HAP-1 (cell line): ENCODE measurements at regions not wholly inside any gene's neighbourhood (a gene's known extent, or its start where the extent isn't known, plus 50 kb on each side); places are given as distances from the start of the nearest gene placed in this dataset.
"Not testable (repeated sequence)": the region's sequence is repeated elsewhere in the genome, so short reads cannot be mapped to it uniquely, and the experiment has no call there.

Experiments
- DNase-seq, 2 experiments: peaks; one replicate each; pipeline ENCODE4 v3.0.0-alpha.2; 2016 to 2020; ENCODE audit warnings: low spot score in 2 of 2
- H3K27me3 ChIP-seq: fragments of 250-450 bp; sonication (Bioruptor Pico); 2 replicates; pipeline ENCODE4 v1.5.1; 2020; ENCODE audit warnings: low read depth, mild to moderate bottlenecking, moderate library complexity
- H3K36me3 ChIP-seq: fragments of 250-450 bp; sonication (Bioruptor Pico); replicated peaks from 2 replicates; pipeline ENCODE4 v1.5.1; 2020; ENCODE audit warnings: mild to moderate bottlenecking
- H3K4me1 ChIP-seq: fragments of 250-450 bp; sonication (Bioruptor Pico); 2 replicates; pipeline ENCODE4 v1.5.1; 2020; ENCODE audit warnings: mild to moderate bottlenecking
- H3K4me3 ChIP-seq: fragments of 250-450 bp; sonication (Bioruptor Pico); 2 replicates; pipeline ENCODE4 v1.5.1; 2020; ENCODE audit warnings: mild to moderate bottlenecking, moderate library complexity
- H3K9me3 ChIP-seq: fragments of 250-450 bp; sonication (Bioruptor Pico); 2 replicates; pipeline ENCODE4 v1.5.1; 2020; ENCODE audit warnings: mild to moderate bottlenecking, moderate library complexity
- in situ Hi-C: fragments of 300-500 bp; cut with MboI; formaldehyde crosslinking; loops from 3 replicates; pipeline ENCODE4 v1.14.3; 2020; ENCODE audit warnings: low sequenced_read_pairs, inconsistent platforms, mixed read lengths

DNA sequence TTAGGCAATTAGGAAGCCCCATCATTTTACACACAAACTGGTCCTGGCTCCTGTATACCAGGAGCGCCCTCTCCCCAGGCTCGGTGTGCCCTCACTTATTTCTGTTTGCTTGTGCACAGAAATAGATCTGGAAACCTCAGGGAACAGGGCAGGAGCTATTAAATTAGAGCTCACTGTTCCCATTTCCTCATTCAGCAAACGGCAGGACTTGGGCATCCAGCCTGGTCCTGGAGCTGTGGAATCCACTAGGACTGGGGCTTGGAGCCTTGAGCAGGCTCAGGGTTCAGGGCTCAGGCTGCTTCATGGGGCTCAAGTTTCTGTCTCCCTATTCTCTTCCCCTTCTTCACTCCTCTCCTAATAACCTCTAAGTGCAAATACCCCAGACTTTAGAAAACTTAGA lies 91.3 kb downstream of the VCPKMT start:
- in situ Hi-C loops, result no loop called here
- DNase-seq, result no peak

GRCh38 chr14:50025776-50026175 lies 90.6 kb downstream of the VCPKMT start:
- in situ Hi-C loops, result no loop called here
- H3K27me3 ChIP-seq, result no peaks in the 10 kb centered on the region
- no peak for DNase-seq
- no peaks in the 10 kb centered on the region for H3K36me3 ChIP-seq
- H3K4me3 ChIP-seq, result no peak overlapping the region
- no peaks in the 10 kb centered on the region for H3K4me1 ChIP-seq
- no peaks in the 10 kb centered on the region; the same call in 1 of the 2 replicates for H3K9me3 ChIP-seq

More for the DNA sequence above, 91.3 kb downstream of the VCPKMT start:
- no peaks in the 10 kb centered on the region for H3K4me1 ChIP-seq
- H3K4me3 ChIP-seq, result no peak overlapping the region
- H3K27me3 ChIP-seq, result no peaks in the 10 kb centered on the region; the same call in 1 of the 2 replicates
- no peaks in the 10 kb centered on the region; the same call in 1 of the 2 replicates for H3K9me3 ChIP-seq
- no peaks in the 10 kb centered on the region for H3K36me3 ChIP-seq

DNA sequence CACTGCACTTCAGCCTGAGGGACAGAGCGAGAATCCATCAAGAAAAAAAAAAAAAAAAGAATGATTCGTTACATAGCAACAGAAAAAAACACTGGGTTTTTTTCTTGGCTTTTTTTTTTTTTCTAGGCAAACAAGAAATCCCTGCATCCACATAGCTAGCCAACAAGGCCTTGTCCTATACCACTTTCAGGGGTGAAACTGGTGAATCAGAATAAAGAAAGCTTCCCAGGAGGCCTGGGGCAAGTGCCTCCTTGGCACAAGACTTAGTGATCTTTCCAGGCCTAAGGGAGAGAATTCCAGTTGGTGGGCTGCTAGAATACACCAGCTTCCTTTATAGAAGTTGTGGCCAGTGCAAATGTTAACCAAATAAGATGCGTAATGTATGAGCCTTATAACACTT lies 90.0 kb downstream of the VCPKMT start:
- in situ Hi-C loops, result no loop called here
- Histone ChIP-seq H3K4me1 (no peaks in the 10 kb centered on the region), H3K36me3 (no peaks in the 10 kb centered on the region), H3K9me3 (no peaks in the 10 kb centered on the region; the same call in 1 of the 2 replicates), H3K4me3 (no peak overlapping the region), H3K27me3 (no peaks in the 10 kb centered on the region)
- DNase-seq, result no peak

GRCh38 chr14:50027816-50028215 lies 88.6 kb downstream of the VCPKMT start:
- no peaks in the 10 kb centered on the region; the same call in 1 of the 2 replicates for H3K9me3 ChIP-seq
- H3K4me3 ChIP-seq, result no peak overlapping the region
- H3K4me1 ChIP-seq, result peaks cover 4% of the 10 kb centered on the region
- H3K27me3 ChIP-seq, result no peaks in the 10 kb centered on the region
- no peak for DNase-seq
- no peaks in the 10 kb centered on the region for H3K36me3 ChIP-seq
- in situ Hi-C loops, result no loop called here

GRCh38 chr14:50028458-50028857 lies 87.9 kb downstream of the VCPKMT start:
- no peak for DNase-seq
- H3K4me3 ChIP-seq, result no peak overlapping the region
- H3K4me1 ChIP-seq, result peaks cover 9% of the 10 kb centered on the region
- H3K9me3 ChIP-seq, result no peaks in the 10 kb centered on the region; the same call in 1 of the 2 replicates
- no peaks in the 10 kb centered on the region for H3K36me3 ChIP-seq
- in situ Hi-C loops, result no loop called here
- no peaks in the 10 kb centered on the region for H3K27me3 ChIP-seq

DNA sequence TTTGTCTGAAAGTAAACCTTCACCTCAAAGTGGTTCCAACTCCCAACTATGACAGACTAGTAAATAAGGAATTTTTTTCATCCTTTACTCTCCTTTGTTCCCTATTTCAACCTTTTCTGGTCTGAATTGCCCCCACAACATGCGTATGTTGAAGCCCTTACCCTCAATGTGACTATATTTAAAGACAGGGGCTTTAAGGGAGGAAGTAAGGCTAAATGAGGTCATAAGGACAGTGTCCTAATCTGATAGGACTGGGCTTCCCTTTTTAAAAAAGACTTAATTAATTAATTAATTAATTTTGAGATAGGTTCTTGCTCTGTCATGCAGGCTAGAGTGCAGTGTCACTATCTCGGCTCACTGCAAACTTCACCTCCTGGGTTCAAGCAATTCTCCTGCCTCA lies 86.3 kb downstream of the VCPKMT start:
- in situ Hi-C loops, result no loop called here
- H3K4me1 ChIP-seq, result peaks cover 9% of the 10 kb centered on the region

DNA sequence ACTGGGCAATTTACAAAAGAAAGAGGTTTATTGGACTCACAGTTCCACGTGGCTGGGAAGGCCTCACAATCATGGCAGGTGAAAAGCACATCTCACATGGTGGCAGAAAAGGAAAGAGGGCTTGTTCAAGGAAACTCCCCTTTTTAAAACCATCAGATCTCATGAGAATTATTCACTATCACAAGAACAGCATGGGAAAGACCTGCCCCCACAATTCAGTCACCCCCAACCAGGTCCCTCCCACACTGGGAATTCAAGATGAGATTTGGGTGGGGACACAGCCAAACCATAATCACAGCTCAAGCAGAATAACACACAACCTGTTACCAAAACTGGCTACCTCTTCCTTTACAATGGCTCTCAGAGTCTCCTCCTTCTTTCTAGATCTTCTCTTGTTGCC lies 85.5 kb downstream of the VCPKMT start:
- H3K27me3 ChIP-seq, H3K9me3 ChIP-seq, H3K36me3 ChIP-seq, in situ Hi-C loops, DNase-seq, H3K4me1 ChIP-seq, H3K4me3 ChIP-seq: not testable (repeated sequence)

More for the DNA sequence above, 86.3 kb downstream of the VCPKMT start:
- no peaks in the 10 kb centered on the region for H3K27me3 ChIP-seq
- H3K9me3 ChIP-seq, result no peaks in the 10 kb centered on the region
- no peak overlapping the region for H3K4me3 ChIP-seq
- no peak for DNase-seq
- no peaks in the 10 kb centered on the region for H3K36me3 ChIP-seq

- Histone ChIP-seq H3K36me3 (no peaks in the 10 kb centered on the region), H3K4me1 (peaks cover 15% of the 10 kb centered on the region), H3K4me3 (no peak overlapping the region), H3K27me3 (no peaks in the 10 kb centered on the region), H3K9me3 (0 out of 2 replicates have a peak, but pooled peaks cover 3% of the 10 kb centered on the region)
- in situ Hi-C loops, result no loop called here
- no peak for DNase-seq
These were observed 84.6 kb downstream of the VCPKMT start for GRCh38 chr14:50031602-50032313.

GRCh38 chr14:50032462-50033167 lies 83.8 kb downstream of the VCPKMT start:
- peak; percentile 33 to 40 for DNase-seq
- H3K27me3 ChIP-seq, H3K9me3 ChIP-seq, H3K4me3 ChIP-seq, H3K36me3 ChIP-seq, in situ Hi-C loops: not testable (repeated sequence)
- H3K4me1 ChIP-seq, result peaks cover 18% of the 10 kb centered on the region

DNA sequence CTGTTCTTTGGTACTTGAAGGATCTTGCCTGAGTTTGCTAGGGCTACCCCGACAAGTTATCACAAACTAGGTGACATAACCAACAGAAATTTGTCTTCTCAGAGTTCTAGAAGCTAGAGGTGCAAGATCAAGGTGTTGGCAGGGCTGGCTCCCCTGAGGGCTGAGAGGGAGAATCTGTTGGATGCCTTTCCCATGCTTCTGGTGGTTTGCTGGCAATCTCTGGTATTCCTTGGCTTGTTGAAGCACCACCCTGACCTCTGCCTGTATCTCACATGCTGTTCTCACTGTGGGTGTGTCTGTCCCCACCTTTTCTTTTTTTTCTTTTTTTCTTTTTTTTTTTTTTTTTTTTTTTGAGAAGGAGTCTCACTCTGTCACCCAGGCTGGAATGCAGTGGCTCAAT lies 81.2 kb downstream of the VCPKMT start:
- peaks cover 18% of the 10 kb centered on the region for H3K4me1 ChIP-seq
- DNase-seq, result no peak
- no peak overlapping the region for H3K4me3 ChIP-seq
- no peaks in the 10 kb centered on the region for H3K27me3 ChIP-seq
- H3K36me3 ChIP-seq, result no peaks in the 10 kb centered on the region
- H3K9me3 ChIP-seq, result 0 out of 2 replicates have a peak, but pooled peaks cover 3% of the 10 kb centered on the region
- in situ Hi-C loops, result no loop called here

DNA sequence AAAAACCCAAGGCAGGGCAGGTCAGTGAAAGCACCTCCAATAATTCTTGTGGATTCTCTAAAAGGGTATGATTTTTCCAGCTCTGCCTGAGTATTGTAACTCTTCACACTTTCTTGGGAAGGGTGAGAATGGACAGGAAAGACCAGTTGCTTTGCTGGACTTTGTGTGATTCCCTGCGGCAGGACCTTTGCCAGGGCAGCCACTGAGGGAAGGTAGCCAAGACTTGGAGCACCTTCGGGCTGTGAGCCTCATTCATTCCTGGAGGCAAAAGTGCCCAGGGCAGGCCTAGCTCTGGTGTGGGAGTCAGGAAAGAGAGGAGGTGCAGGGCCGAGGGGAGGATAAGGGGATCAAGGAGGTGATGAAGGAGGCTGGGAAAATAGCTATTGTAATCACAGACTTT lies 80.2 kb downstream of the VCPKMT start:
- Histone ChIP-seq H3K36me3 (no peaks in the 10 kb centered on the region), H3K9me3 (0 out of 2 replicates have a peak, but pooled peaks cover 4% of the 10 kb centered on the region), H3K4me3 (no peak overlapping the region), H3K4me1 (peaks cover 18% of the 10 kb centered on the region), H3K27me3 (no peaks in the 10 kb centered on the region)
- in situ Hi-C loops, result no loop called here
- peak in 1 of 2 experiments; percentile 51 for DNase-seq

DNA sequence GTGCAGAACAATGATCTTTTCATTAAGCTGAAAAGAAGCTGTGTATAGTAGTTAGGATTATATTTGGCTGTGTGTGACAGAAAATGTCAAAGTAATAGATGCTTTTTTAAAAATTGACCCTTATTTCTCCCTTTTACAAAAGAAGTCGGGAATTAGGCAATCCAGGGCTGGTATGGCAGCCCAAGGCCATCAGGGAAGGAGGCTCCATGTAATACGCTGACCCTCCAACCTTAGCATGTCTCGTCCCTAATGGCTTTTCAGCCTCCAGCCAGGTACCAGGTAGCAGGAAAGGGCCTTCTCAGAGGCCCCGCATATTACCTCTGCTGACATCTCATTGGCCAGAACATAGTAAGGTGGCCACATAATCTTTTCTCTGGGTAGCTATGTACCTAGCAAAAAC lies 79.7 kb downstream of the VCPKMT start:
- H3K9me3 ChIP-seq, result 0 out of 2 replicates have a peak, but pooled peaks cover 4% of the 10 kb centered on the region
- in situ Hi-C loops, result no loop called here
- no peaks in the 10 kb centered on the region for H3K27me3 ChIP-seq
- no peak overlapping the region for H3K4me3 ChIP-seq
- no peaks in the 10 kb centered on the region for H3K36me3 ChIP-seq
- DNase-seq, result peak in 1 of 2 experiments; percentile 32
- peaks cover 18% of the 10 kb centered on the region for H3K4me1 ChIP-seq

GRCh38 chr14:50037240-50037639 lies 79.1 kb downstream of the VCPKMT start:
- DNase-seq, result no peak
- Histone ChIP-seq H3K4me1 (peaks cover 18% of the 10 kb centered on the region), H3K4me3 (no peak overlapping the region), H3K9me3 (0 out of 2 replicates have a peak, but pooled peaks cover 4% of the 10 kb centered on the region), H3K27me3 (no peaks in the 10 kb centered on the region), H3K36me3 (no peaks in the 10 kb centered on the region)
- in situ Hi-C loops, result no loop called here

GRCh38 chr14:50037852-50038251 lies 78.5 kb downstream of the VCPKMT start:
- no peak for DNase-seq
- H3K4me3 ChIP-seq, result no peak overlapping the region
- in situ Hi-C loops, result no loop called here

More at GRCh38 chr14:50037852-50038251, 78.5 kb downstream of the VCPKMT start:
- Histone ChIP-seq H3K9me3 (0 out of 2 replicates have a peak, but pooled peaks cover 4% of the 10 kb centered on the region), H3K4me1 (peaks cover 13% of the 10 kb centered on the region), H3K36me3 (no peaks in the 10 kb centered on the region), H3K27me3 (no peaks in the 10 kb centered on the region)
